Gastroesophageal sphincter (tissue), 3 donors: ENCODE measurements at regions not wholly inside any gene's neighbourhood (a gene's known extent, or its start where the extent isn't known, plus 50 kb on each side); places are given as distances from the start of the nearest gene placed in this dataset.
"Not testable (repeated sequence)": the region's sequence is repeated elsewhere in the genome, so short reads cannot be mapped to it uniquely, and the experiment has no call there.

Experiments used
- EP300 ChIP-seq: sonication (generic); formaldehyde crosslinking; IDR thresholded peaks from one replicate; pipeline ENCODE4 v1.6.1; 2017; ENCODE audit warnings: antibody characterized with exemption, mild to moderate bottlenecking
- POLR2A ChIP-seq, 2 donors: fragments of 450-650 bp; IDR thresholded peaks; one replicate each; pipeline ENCODE4 v1.6.1; 2017; ENCODE audit warnings: antibody characterized with exemption in 2 of 2, mild to moderate bottlenecking in 2 of 2, moderate library complexity in 1 of 2
- TF ChIP-seq, protein P1 (sequence below), 4 experiments: fragments of 200-600 bp in 2 of 4; fragments of 450-650 bp in 2 of 4; sonication (generic) in 1 of 4; IDR thresholded peaks; one replicate each; pipeline ENCODE4 v1.5.1; 2017 to 2019; ENCODE audit warnings: antibody characterized with exemption in 4 of 4, mild to moderate bottlenecking in 2 of 4, moderate library complexity in 2 of 4

DNA sequence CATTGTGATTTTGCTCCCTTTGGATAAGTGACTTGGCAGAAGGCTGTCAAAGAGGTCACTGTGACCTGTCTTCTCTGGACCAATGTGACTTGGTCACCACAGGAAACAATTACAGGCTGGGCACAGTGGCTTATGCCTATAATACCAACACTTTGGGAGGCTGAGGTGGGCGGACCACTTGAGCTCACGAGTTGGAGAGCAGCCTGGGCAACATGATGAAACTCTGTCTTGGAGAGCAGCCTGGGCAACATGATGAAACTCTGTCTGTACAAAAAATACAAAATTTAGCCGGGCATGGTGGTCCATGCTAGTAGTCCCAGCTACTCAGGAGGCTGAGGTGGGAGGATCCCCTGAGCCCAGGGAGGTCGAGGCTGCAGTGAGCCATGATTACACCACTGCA is 256.9 kb downstream of the FAM72C start:
- TF ChIP-seq POLR2A (IDR thresholded peaks at IDR 0.05); EP300: not testable (repeated sequence)
- TF ChIP-seq, protein P1, sequence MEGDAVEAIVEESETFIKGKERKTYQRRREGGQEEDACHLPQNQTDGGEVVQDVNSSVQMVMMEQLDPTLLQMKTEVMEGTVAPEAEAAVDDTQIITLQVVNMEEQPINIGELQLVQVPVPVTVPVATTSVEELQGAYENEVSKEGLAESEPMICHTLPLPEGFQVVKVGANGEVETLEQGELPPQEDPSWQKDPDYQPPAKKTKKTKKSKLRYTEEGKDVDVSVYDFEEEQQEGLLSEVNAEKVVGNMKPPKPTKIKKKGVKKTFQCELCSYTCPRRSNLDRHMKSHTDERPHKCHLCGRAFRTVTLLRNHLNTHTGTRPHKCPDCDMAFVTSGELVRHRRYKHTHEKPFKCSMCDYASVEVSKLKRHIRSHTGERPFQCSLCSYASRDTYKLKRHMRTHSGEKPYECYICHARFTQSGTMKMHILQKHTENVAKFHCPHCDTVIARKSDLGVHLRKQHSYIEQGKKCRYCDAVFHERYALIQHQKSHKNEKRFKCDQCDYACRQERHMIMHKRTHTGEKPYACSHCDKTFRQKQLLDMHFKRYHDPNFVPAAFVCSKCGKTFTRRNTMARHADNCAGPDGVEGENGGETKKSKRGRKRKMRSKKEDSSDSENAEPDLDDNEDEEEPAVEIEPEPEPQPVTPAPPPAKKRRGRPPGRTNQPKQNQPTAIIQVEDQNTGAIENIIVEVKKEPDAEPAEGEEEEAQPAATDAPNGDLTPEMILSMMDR (IDR thresholded peaks at IDR 0.05): not testable (repeated sequence)
